GM12801 (cell line): ENCODE measurements at regions not wholly inside any gene's neighbourhood (a gene's known extent, or its start where the extent isn't known, plus 50 kb on each side); places are given as distances from the start of the nearest gene placed in this dataset.

Experiments
- TF ChIP-seq, protein P1 (sequence below): IDR thresholded peaks from one replicate; pipeline ENCODE4 v1.5.1; 2011; ENCODE audit warnings: control low read depth; ENCODE audit not compliant: insufficient read length; ENCODE audit errors: extremely low read depth

DNA sequence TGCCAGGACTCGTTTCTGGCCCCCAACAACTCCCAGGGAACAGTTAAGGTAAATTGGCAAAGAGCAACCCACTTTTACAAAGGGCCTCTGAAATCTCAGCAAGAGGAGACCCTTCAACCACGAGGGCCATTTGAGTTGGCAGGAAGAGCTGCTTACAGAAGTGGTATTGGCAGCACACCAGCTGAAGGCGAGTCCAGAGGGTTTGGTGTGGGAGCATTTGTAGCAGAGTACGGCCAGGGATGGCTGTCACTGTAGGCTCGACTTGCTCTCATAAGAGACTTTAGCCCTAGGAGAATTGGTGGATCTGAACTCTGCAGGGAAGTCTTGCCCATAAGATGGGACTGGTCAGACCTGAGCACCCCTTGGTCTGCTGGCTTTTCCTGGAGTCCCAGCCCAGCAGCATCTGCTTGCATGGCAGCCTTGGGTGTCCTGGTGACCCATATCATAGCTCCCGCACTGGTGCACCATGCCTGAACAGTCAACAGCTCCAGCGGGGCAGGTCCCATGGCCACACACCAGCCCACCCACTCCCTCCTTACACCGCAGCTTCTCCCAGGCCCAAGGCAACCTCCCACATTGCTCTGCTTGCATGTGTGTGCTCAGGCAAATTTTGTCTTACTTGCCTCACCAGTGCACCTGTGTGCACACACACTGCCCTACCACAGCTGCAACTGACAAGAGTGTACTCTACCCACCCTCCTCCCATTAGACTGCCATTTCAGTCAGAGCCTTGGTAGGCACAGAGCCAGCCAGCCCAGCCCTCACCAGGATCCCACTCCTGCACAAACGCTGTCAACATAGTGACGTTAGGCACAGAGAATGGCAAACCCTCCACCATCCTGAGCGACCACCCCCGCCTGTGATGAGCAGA is 861.6 kb upstream of the DPPA4 start:
- TF ChIP-seq, protein P1, sequence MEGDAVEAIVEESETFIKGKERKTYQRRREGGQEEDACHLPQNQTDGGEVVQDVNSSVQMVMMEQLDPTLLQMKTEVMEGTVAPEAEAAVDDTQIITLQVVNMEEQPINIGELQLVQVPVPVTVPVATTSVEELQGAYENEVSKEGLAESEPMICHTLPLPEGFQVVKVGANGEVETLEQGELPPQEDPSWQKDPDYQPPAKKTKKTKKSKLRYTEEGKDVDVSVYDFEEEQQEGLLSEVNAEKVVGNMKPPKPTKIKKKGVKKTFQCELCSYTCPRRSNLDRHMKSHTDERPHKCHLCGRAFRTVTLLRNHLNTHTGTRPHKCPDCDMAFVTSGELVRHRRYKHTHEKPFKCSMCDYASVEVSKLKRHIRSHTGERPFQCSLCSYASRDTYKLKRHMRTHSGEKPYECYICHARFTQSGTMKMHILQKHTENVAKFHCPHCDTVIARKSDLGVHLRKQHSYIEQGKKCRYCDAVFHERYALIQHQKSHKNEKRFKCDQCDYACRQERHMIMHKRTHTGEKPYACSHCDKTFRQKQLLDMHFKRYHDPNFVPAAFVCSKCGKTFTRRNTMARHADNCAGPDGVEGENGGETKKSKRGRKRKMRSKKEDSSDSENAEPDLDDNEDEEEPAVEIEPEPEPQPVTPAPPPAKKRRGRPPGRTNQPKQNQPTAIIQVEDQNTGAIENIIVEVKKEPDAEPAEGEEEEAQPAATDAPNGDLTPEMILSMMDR: no peak

DNA sequence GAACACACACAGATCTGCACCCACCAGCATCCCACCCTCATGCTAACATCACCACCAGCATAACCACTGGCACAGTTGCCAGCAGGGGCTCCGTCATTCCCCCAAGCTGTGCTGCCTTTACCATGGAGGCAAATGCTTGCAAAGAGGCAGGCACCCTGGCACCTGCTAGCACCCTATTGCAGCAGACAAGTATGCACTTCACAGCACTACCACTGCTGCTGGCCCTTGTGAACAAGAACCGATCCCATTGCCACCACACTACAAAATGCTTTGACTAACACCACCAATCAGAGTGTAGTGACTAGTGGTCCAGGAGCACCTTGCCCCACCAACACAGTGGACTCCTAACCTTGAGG is 862.2 kb upstream of the DPPA4 start:
- TF ChIP-seq, protein P1: no peak

DNA sequence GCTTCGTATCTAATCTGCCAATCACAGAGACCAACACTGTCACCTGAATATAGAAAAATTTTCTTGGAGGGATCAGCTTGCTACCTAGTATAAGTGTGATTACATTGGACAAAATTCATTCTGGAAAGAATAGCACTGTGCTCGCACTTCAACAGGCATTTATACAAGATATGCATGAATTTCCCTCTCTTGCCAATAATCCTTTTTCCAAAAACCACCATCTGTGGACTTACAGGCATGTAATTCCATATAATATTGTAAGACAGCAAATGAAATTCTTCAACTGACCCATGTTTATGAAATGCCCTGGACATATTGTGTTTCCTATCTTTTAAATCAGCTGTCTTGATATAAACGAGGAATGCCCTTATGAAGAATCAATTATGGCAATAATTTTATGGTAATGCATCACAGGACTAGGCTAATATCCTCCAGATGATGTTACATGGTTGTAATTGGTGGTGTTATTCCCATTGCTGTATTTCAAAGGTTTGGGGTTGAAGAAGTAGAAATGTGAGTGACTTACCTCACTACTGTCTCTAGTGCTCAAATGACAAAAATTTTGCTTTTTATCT is 861.4 kb upstream of the NECTIN3 start:
- TF ChIP-seq, protein P1: no peak

DNA sequence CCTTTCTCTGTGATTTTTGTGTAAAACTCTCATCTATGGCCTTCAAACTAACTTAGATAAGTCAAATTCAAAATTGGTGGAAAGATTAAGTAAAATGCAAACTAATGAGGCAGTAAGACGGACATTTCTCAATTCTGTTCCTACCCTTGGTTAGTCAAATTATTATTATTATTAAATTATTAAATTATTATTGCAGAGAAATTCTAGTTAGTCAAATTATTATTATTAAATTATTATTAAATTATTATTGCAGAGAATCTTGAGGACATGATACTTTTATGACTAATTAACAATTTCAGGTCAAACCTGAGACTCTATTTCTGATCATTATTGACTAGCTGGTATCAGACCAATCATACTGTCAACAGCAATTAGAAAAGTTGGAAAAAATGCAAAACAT is 845.0 kb upstream of the NECTIN3 start:
- TF ChIP-seq, protein P1: no peak

DNA sequence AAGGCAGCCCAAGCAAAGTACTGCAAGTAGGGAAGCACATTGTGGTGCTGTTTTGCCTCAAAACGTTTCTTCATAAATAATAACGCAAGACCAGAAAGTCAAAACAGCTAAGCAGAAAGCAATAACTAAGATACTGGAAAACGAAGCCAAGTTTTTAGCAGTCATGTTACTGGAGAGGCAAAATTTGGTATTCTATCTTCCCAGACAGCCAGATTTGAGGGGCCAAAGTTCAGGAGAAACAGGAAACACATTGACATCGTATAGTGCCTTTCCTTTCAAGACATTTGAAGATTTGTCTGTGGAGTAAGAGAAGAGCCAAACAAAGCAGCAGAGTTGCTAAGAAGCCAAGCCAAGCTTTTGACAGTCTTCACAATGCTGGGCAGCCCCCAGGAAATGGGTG is 843.6 kb upstream of the NECTIN3 start:
- TF ChIP-seq, protein P1: no peak

DNA sequence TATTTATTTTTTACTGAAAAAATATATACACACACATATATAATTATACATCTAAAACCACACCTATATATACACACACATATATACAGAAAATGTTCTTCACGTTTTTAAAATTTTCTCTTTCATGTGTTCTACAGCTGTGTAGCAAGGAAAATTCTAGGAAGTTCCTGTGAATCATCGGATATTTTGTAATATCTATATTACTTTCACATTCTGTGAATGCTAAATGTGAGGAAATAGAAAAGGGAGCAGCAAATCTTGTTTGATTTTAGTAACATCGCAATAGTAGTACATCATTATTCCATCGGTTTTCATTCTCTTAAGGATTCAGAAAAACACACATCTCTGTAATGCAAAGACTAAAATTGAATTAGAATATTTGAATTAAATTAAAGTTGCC is 836.8 kb upstream of the NECTIN3 start:
- TF ChIP-seq, protein P1: no peak

DNA sequence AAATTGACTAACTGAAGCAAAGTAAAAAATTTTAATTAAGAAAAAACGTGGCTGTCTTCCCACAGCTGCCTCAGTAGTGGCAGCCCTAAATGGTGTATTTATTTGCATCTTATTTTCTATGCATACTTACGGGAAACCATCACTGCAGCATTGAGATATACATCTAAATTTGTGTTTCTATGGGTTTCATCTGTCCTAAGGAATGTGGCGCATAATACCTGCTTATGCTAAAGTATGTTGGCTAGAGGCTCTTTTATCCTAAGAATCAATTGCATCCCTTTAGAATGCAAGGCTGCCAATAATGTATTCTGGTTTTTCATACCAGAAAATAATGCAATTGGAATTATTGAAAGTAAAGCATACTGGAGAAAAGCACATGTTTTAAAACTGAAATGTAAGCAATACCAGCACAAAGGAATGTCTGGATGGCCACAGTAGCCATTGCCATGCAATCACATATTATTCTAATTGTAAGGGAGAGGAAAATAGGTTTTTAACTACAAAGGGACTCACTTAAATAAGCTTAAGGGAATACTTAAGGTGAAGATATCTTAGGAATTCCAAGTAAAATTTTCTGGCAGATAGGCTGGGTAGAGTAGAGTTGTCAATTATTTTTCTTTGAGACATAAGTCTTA is 834.5 kb upstream of the NECTIN3 start:
- TF ChIP-seq, protein P1: no peak
